HG03575 (cell line): ENCODE measurements at regions not wholly inside any gene's neighbourhood (a gene's known extent, or its start where the extent isn't known, plus 50 kb on each side); places are given as distances from the start of the nearest gene placed in this dataset.

Source experiments
- ATAC-seq: cut with Tn5 transposase; IDR thresholded peaks from one replicate; pipeline ENCODE4 v1.9.1; 2021; ENCODE audit not compliant: unreplicated experiment, insufficient number of reproducible peaks, low FRiP score; ENCODE audit errors: extremely low read depth

GRCh38 chr6:65816991-65817390, 110.0 kb upstream of the EYS start:
- no peak for ATAC-seq

DNA sequence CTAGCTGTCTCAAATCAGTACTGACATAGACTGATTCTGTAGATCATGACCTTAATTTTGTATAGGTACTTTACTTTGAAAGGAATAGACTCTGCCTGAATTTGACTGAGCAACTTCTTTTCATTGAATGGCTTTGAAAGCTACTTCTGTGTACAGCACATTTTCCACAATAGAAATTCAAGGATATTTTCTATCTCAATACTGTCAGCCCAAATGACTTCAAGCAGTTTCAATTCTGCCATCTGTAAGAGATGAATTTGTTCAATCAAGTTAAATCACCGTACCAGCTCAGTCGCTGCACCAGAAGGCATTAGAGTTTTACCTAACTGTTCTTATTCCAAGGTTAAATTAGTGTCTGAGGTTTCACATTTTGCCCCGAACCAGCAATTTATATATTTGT, 107.0 kb upstream of the EYS start:
- ATAC-seq, result no peak

GRCh38 chr6:65803186-65803585, 96.2 kb upstream of the EYS start:
- no peak for ATAC-seq

DNA sequence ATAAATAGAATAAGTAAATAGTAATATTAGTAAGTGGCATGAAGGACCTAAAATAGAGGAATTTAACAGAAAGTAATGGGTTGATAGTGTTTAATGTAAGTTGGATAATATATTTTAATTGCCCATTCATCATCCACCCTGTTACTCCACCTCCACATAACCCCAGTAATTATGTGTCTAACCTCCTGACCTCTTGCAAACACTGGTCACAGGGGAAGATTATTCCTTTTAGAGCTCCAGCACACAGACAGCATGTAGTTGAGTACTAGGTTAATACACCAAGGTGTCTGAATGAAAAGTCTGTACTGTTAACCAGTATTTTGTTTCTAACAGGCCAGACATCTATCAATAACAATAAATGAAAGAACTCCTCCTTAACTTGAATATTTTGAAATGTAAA, 92.4 kb upstream of the EYS start:
- ATAC-seq, result no peak

- ATAC-seq, result no peak
Observed at GRCh38 chr6:65798280-65799014, 91.4 kb upstream of the EYS start.

- ATAC-seq, result no peak
Observed at GRCh38 chr6:65790666-65791065, 83.6 kb upstream of the EYS start.

- ATAC-seq, result no peak
Observed at GRCh38 chr6:65787787-65788186, 80.8 kb upstream of the EYS start.

DNA sequence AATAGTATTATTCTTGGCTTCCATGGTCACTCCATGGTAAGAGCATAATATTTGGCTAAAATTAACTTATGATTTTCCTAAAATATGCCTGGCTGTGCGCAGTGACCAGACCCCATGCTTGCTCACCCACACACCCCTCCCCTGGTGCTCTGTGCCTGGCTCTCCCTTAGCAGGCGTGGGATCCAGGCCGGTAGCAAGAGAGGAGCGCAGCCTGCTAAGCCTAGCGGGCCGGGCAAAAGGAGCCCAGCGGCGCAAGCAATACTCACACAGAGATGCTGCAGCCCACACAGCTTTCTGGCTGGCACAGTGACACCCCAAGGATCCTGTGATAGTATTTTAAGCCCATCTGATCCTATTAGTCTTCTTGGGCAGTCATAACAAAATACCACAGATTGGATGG, 79.8 kb upstream of the EYS start:
- no peak for ATAC-seq

GRCh38 chr6:65780691-65781090, 73.7 kb upstream of the EYS start:
- no peak for ATAC-seq

DNA sequence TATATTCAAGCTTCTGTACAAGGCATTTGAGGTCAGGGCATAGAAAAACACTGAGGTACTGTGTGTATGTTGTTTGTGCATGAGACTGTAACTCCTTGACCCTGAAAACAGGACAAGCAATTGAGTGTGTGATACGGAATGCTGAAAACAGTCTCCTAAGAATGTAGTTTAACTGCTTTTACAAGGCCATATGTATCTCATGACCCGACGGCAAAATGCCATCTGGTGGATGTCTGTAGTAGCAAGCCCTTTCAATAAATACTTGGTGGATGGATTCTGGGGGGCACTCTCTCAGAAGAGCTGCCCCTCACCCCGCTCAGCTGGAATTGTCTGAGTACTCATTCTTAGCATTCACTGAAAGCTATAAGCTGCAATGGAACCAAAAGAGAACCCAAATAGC, 69.3 kb upstream of the EYS start:
- no peak for ATAC-seq

DNA sequence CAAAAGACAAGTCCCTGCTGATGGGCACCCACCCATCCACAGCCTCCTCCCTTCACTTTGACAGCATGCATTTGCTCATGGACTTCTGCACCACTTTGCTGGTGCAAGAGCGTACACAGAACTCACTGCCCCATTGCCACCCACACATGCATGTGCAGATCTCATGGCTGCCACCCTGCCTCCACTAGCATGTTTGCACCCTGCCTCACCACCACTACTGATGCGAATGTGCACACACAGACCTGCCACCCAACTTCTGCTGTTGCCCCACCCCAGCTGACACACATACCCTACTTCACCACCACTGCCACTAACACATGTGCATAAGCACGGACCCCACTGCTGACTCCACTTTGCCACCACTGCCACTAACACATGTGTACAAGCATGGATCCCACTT, 64.9 kb upstream of the EYS start:
- no peak for ATAC-seq

DNA sequence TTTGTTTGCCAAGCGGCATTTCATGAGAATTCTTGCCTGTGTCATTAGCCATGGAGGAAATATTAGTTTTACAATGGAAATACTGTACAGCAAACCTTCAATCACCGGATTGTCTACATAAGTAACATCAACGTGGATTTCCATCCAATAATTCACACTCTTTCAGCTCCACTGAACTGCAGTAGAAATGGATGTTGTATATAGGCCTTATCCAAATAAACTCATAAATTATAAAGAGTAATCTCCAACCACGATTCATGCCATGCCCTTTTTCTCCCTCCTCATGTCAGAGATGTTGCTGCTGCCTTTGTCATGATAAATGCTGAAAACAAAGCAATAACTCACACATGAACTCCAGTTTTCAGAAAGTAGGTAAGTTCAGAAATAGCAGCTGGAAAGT, 54.9 kb upstream of the EYS start:
- no peak for ATAC-seq

DNA sequence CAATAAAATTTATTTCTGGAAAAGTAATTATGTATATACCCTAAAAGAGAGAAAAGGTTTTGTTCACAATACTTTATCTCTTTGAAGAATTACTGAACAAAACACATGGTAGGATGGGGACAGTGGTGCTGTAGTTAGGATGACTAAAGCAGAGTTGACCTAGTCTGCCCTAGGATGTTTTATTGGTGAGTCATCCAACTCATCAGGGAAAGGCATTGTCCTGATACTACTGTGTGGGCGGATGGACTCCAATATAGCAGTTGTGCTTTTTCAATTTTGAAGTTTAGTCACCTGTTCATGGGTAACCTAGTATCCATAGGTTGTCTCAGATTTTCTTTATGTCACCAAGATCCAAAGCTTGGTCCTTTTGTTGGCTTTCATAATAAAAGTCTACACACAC, 53.3 kb upstream of the EYS start:
- ATAC-seq, result no peak
